ENCODE measurements at regions not wholly inside any gene's neighbourhood (a gene's known extent, or its start where the extent isn't known, plus 50 kb on each side); places are given as distances from the start of the nearest gene placed in this dataset.
"Not testable (repeated sequence)": the region's sequence is repeated elsewhere in the genome, so short reads cannot be mapped to it uniquely, and the experiment has no call there.

DNA sequence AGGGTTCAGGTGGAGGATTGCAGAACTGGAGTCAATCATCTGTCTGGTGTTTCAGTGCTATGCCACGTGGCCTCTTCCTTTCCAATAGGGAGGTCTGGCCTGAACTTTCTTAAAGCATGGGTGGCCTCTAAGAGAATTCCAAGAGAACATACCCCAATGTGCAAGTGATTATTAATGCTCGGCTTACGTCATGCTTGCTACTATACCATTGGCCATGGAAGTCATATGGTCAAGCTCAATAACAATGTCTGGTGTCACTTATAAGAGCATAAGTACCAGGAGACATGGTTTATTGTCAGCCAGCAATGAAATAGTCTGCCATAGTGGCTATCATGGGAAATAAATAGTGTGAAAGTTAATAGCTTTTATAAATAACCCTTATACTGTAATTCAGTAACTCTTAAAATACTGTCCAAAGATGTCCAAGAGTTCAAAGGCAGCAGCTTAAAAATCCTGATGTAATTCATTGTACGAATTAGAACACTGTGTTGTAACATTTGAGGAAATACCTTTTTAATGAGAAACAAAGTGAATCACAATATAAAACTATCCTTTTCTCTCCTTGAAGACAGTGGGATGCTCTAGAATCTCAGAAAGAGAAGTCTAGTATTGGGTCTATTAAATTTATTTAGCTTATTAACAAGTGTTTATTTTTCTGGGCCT, 355.4 kb upstream of the PRR16 start:
- TF ChIP-seq CTCF (IDR thresholded peaks at IDR 0.05; ENCODE audit: low read depth, low read length), result no peak
- H3K9me3 ChIP-seq (ENCODE audit: severe bottlenecking), result no peaks in the 10 kb centered on the region
- DNase-seq, result no peak
- H3K4me3 ChIP-seq (ENCODE audit: low read depth, low read length), result no peak overlapping the region
- no peak overlapping the region for H3K27ac ChIP-seq
- H3K27me3 ChIP-seq (ENCODE audit: insufficient read depth, low read depth, severe bottlenecking), result no peaks in the 10 kb centered on the region
- no peaks in the 10 kb centered on the region for H3K36me3 ChIP-seq

DNA sequence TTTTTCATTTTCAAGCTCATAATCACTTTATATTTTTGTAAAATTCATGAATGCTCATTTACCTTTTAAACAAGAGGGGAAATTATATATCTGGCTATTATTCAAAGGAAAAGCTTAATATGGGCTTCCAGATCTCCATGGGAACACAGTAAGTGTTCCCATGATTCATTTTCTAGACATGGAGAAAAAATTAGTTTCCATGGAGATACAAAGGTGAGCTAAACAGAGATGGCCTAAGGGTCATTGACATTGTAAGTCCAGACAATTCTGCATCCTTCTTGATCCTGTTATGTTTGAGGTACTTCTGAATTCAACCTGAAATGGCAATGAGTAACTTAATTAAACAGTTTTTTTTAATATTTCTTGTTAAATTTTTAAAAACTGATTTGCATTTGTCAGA, 341.4 kb upstream of the PRR16 start:
- no peak for TF ChIP-seq CTCF (IDR thresholded peaks at IDR 0.05; ENCODE audit: low read depth, low read length)
- no peaks in the 10 kb centered on the region for H3K36me3 ChIP-seq

GRCh38 chr5:120124031-120124430, 340.1 kb upstream of the PRR16 start:
- H3K27me3 ChIP-seq (ENCODE audit: insufficient read depth, low read depth, severe bottlenecking), result no peaks in the 10 kb centered on the region
- no peak overlapping the region for H3K4me3 ChIP-seq (ENCODE audit: low read depth, low read length)
- no peak for TF ChIP-seq CTCF (IDR thresholded peaks at IDR 0.05; ENCODE audit: low read depth, low read length)
- H3K27ac ChIP-seq, result no peak overlapping the region
- H3K9me3 ChIP-seq (ENCODE audit: severe bottlenecking), result no peaks in the 10 kb centered on the region
- no peak for DNase-seq
- H3K36me3 ChIP-seq, result no peaks in the 10 kb centered on the region

More for the DNA sequence above, 341.4 kb upstream of the PRR16 start:
- no peak overlapping the region for H3K27ac ChIP-seq
- no peaks in the 10 kb centered on the region for H3K9me3 ChIP-seq (ENCODE audit: severe bottlenecking)
- no peaks in the 10 kb centered on the region for H3K27me3 ChIP-seq (ENCODE audit: insufficient read depth, low read depth, severe bottlenecking)
- no peak overlapping the region for H3K4me3 ChIP-seq (ENCODE audit: low read depth, low read length)
- DNase-seq, result no peak

- no peaks in the 10 kb centered on the region for H3K36me3 ChIP-seq
- H3K27me3 ChIP-seq (ENCODE audit: insufficient read depth, low read depth, severe bottlenecking), result no peaks in the 10 kb centered on the region
- no peak for DNase-seq
- no peak overlapping the region for H3K27ac ChIP-seq
- H3K4me3 ChIP-seq (ENCODE audit: low read depth, low read length), result no peak overlapping the region
- H3K9me3 ChIP-seq (ENCODE audit: severe bottlenecking), result no peaks in the 10 kb centered on the region
- no peak for TF ChIP-seq CTCF (IDR thresholded peaks at IDR 0.05; ENCODE audit: low read depth, low read length)
These were observed 339.1 kb upstream of the PRR16 start for GRCh38 chr5:120124961-120125360.

DNA sequence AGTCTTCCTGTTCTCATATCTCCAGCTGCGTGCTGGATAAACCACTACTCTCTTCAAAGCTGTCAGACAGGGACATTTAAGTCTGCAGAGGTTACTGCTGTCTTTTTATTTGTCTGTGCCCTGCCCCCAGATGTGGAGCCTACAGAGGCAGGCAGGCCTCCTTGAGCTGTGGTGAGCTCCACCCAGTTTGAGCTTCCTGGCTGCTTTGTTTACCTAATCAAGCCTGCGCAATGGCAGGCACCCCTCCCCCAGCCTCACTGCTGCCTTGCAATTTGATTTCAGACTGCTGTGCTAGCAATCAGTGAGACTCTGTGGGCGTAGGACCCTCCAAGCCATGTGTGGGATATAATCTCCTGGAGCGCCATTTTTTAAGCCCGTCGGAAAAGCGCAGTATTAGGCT, 331.8 kb upstream of the PRR16 start:
- not testable (repeated sequence) for H3K27me3 ChIP-seq (ENCODE audit: insufficient read depth, low read depth, severe bottlenecking); H3K27ac ChIP-seq; H3K4me3 ChIP-seq (ENCODE audit: low read depth, low read length); H3K9me3 ChIP-seq (ENCODE audit: severe bottlenecking); H3K36me3 ChIP-seq
- peak; percentile 13 for DNase-seq

DNA sequence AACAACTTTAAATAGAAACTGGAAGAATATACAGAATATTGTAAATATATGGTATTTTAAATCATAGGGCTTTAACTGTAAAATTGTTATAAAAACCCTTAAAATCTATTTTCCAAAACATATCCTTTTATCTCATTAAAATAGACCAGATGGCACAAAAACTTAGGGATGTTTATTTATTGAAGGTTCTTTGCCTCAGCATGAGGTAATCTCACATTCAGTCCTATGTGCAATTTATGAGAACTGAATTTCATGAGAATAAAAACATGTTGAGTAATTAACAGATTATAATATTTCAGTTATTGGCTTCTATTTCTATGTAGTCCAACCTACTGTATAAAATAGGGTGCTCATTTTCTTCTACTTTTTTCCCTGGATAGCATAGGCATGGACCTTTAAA, 329.2 kb upstream of the PRR16 start:
- H3K27me3 ChIP-seq (ENCODE audit: insufficient read depth, low read depth, severe bottlenecking), result no peaks in the 10 kb centered on the region
- DNase-seq, result no peak

More for the DNA sequence above, 329.2 kb upstream of the PRR16 start:
- no peaks in the 10 kb centered on the region for H3K9me3 ChIP-seq (ENCODE audit: severe bottlenecking)
- no peak overlapping the region for H3K4me3 ChIP-seq (ENCODE audit: low read depth, low read length)
- H3K36me3 ChIP-seq, result no peaks in the 10 kb centered on the region
- no peak overlapping the region for H3K27ac ChIP-seq
- TF ChIP-seq CTCF (IDR thresholded peaks at IDR 0.05; ENCODE audit: low read depth, low read length), result no peak

Measured in WERI-Rb-1 (cell line).